Fibroblast of skin of right quadriceps (primary cell): ENCODE measurements at regions not wholly inside any gene's neighbourhood (a gene's known extent, or its start where the extent isn't known, plus 50 kb on each side); places are given as distances from the start of the nearest gene placed in this dataset.

Source experiments
- DNase-seq: peaks from one replicate; pipeline ENCODE4 v3.0.0-alpha.2; 2013

- DNase-seq = no peak
Measured at GRCh38 chr10:123952099-123952498, 60.5 kb upstream of the CPXM2 start.

DNA sequence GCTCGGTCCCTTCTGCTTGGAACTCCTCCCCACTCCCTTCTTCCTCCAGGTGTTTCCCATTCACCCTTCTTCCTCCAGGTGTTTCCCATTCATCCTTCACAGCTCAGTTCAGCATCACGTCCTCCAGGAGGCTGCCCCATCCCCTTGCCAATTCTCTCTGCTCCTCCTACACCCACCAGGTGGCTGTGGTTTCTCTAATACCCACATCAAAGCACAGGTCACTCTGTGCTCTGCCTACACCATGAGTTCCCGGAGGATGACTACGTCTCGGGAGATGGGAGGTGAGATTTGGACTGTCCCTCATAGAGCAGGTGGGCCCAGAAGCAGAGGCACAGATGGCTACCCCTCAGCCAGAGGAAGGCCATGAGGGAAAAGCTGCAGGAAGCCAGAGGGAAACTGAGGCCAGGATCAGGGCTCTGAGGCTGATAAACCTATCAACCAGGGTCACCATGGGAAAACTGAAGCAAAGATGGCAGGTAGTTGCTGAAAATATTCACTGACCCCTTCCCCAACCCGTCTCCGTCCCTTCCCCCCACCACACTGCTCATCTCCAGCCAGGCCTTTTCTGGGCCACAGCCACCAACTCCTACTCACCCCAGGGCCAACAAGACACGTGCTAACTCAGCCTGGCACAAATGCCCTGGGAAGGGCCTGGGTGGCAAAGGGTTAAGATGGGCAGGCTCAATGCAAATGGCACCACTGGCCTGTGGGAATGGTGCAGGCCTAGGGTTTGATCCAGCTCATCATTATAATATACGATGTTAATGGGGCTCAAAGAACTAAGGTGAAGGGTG, 56.6 kb upstream of the CPXM2 start:
- DNase-seq = no peak

- DNase-seq = peak; percentile 78
Measured at GRCh38 chr10:123945325-123945920, 53.8 kb upstream of the CPXM2 start.

DNA sequence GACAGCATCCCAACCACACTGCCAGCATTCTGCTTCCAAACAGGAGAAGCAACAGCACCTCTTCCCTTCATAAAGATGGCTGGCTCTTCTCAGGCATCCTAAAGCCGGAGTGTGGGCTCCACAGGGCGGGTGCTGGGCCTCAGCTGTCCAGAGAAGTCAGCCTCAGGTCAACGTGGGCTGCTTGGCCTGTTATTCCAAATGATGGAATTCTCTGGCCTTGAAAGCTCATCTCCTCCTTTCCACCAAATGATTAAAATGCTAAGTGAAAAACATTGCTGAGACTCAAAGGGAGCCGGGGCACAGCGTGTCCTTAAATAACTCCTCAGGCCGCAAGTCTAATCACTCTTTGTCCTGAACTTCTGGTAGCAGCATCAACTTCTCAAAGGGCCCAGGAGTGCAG, 53.1 kb upstream of the CPXM2 start:
- DNase-seq = no peak

GRCh38 chr10:123943307-123943706, 51.7 kb upstream of the CPXM2 start:
- DNase-seq = no peak

- no peak for DNase-seq
Measured at GRCh38 chr10:123942114-123942861, 50.7 kb upstream of the CPXM2 start.
